Transverse colon (tissue), 4 donors: ENCODE measurements at regions not wholly inside any gene's neighbourhood (a gene's known extent, or its start where the extent isn't known, plus 50 kb on each side); places are given as distances from the start of the nearest gene placed in this dataset.

Experiments used
- CTCF ChIP-seq, 5 experiments: fragments of 200-600 bp in 3 of 5; fragments of 450-650 bp in 2 of 5; sonication (generic) in 3 of 5; IDR thresholded peaks; 1 replicate in 2 of 5; 2 replicates in 3 of 5; pipeline ENCODE4 v1.5.1; 2016 to 2017; ENCODE audit warnings: antibody characterized with exemption in 5 of 5, inconsistent platforms in 3 of 5, mild to moderate bottlenecking in 2 of 5, moderate library complexity in 1 of 5
- EP300 ChIP-seq: sonication (generic); formaldehyde crosslinking; IDR thresholded peaks from one replicate; pipeline ENCODE4 v1.6.1; 2017; ENCODE audit warnings: antibody characterized with exemption, low read depth
- POLR2A ChIP-seq: fragments of 450-650 bp; IDR thresholded peaks from one replicate; pipeline ENCODE4 v1.6.1; 2016; ENCODE audit warnings: antibody characterized with exemption, mild to moderate bottlenecking, moderate library complexity
- POLR2AphosphoS5 ChIP-seq, 3 donors: sonication (generic); formaldehyde crosslinking; IDR thresholded peaks; one replicate each; pipeline ENCODE4 v1.6.1; 2016; ENCODE audit warnings: antibody characterized with exemption in 3 of 3

- TF ChIP-seq CTCF (IDR thresholded peaks at IDR 0.05) (no peak), POLR2A (no peak), POLR2AphosphoS5 (IDR thresholded peaks at IDR 0.05) (no peak), EP300 (no peak)
Observed at GRCh38 chr15:62770111-62770660, 272.4 kb upstream of the TPM1 start.
